Ecto neural progenitor cell (in vitro differentiated cells): ENCODE measurements at regions not wholly inside any gene's neighbourhood (a gene's known extent, or its start where the extent isn't known, plus 50 kb on each side); places are given as distances from the start of the nearest gene placed in this dataset.

Experiments
- DNase-seq: peaks from one replicate; pipeline ENCODE4 v3.0.0-alpha.2; 2018; ENCODE audit warnings: low spot score

DNA sequence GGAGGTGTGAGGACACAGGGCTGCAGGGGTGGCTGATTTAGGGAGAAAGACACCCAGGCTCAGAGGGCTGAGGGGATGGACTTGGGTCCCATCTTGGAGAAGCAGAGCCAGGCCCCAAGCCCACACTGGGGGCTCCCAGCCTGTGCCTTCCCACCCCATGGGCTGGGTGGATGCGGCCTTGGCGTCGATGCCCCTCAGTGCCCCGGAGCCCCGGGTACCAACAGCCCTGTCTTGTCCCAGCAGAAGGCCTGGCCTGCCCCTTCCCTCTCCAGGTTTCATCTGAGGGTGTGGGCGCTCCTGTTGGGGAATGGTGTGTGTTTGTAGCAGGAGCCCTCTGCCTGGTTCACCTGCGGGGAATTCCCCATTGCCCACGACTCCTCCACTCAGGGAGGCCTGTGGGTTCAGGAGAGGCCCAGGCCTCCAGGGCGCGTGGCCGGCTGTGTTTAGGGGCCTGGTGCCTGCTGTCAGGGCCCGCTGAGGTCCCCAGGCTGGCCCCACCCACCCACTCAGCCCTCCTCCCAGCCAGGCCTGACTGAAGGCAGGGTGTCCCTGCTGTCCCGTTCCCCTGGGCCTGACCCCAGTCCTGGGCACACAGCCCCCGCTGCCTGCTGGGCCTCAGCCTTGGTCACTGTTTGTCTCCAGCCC lies 51.1 kb upstream of the BEGAIN start:
- no peak for DNase-seq

DNA sequence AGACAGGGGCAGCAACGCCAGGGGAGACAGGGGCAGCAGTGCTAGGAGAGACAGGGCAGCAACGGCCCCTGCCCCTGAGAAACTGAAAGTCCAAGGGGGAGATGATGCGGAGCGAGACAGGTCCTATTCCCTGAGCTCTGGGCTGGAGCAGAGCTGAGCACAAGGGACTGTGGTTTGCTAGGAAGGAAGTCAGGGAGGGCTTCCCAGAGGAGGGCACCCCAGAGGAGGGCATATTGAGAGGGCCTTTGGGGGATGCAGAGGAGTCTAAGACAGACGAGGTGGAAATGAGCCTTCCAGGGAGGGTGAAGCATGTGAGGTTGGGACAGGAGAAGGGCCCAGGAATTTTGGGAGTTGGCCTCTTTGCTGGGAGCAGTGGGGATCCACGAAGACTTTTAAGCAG lies 52.1 kb upstream of the BEGAIN start:
- DNase-seq = no peak

DNA sequence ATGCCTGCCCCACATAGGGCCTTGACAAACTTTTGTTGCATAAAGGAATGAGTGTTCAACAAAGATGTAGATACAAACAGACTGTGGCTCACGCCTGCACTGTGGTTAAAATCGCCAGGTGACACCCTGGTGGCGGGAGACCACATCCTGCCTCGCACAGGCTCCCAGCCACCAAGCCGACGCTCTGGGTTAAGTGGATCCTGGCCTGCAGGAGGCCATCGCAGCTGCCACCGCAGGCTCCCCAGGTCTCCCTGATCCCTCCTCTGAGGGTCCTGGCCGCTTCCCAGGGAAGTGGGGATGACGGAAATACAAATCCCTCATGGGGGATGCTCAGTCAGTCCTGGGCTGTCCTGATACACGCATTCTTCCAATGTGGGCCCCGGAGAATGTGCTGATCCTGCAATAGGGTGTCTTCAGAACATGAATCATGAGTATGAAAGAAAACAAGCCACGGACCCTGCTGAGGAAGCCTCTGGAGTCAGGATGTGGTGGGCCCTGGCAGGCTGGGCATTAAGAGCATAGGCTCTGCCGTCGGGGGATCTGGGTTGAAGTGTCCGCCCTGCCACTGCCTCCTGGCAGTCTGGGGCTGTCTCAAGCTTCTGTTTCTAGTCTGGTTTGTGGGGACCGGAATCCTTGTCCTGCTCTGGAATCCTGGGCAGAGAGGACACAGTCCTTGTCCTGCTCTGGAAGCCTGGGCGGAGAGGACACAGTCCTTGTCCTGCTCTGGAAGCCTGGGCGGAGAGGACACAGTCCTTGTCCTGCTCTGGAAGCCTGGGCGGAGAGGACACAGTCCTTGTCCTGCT lies 53.5 kb upstream of the BEGAIN start:
- no peak for DNase-seq

DNA sequence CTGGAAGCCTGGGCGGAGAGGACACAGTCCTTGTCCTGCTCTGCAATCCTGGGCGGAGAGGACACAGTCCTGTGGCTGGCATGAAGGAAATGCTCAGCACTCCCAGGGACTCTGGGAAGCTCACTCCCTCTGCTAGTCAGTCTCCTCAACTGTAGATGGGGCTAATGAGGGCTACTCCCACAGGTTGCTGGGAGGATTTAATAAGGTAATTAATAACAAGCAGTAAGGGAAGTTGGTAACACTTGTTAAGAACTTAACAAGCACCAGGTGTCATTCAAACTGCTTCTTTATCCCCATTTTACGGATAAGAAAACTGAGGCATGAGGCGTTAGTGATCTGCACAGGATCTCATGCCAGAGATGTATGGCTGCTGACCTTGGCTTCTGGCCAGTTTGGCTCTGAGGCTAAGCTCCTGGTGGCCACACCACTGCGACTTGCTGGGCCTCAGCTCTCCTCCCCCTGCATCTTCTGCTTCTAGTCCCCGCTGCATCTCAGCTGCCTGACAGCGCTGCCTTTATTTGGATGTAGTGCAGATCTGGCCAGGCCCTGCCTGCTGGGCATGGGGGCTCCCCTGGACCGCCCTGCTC lies 54.1 kb upstream of the BEGAIN start:
- no peak for DNase-seq

DNA sequence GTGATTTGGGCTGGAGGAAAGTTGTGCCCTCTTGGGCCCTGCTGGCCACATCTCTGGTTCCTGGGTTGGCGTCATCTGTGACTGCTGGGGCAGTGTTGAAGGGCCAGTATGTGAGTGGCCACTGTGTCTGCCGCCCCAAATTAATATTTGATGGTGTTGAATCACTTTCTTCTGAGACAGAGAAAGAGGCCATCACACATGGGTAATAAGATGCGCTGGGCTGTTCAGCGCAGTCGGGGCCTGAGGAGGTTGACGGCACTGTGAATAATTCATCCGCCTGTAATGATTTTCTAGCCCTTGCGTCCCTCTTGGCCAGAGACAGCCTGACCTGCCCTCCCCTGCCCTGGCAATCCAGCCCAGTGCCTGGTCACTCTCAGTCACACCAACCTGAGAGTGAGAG lies 56.2 kb upstream of the BEGAIN start:
- no peak for DNase-seq

DNA sequence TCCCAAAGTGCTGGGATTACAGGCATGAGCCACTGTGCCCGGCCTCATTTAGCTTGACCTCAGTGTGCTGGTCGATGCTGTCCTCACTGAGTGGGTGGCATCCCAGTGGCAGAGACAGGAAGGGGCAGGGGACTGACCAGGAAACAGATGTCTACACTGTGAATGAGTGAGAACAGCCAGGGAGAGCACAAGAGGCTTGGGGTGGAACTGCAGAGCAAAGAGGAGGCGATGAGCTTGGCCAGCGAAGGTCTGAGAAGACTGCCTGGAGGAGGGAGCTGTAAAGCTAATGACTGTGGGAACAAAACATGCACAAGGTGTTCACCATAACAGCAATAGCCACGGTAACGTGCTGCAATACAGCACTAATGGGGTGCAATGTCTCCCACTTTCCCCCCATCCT lies 57.2 kb upstream of the BEGAIN start:
- no peak for DNase-seq

DNA sequence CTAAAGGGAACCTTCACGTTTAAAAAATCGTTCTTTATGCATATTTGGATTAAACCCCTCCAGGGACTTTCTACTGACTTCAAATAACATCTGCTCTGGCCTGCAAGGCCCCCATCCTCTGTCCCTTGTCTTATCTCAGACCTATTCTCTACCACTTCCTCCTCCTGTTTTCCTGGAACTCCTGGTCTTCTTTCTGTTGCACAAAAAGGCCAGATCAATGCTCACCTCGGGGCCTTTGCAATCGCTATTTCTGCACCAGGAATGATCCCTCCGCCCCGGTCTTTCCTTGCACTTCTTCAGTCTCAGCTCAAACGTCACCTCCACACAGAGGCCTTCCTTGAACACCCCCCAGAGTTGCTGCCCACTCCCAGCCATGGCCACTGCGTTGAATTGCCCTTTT lies 57.6 kb upstream of the BEGAIN start:
- DNase-seq = no peak

DNA sequence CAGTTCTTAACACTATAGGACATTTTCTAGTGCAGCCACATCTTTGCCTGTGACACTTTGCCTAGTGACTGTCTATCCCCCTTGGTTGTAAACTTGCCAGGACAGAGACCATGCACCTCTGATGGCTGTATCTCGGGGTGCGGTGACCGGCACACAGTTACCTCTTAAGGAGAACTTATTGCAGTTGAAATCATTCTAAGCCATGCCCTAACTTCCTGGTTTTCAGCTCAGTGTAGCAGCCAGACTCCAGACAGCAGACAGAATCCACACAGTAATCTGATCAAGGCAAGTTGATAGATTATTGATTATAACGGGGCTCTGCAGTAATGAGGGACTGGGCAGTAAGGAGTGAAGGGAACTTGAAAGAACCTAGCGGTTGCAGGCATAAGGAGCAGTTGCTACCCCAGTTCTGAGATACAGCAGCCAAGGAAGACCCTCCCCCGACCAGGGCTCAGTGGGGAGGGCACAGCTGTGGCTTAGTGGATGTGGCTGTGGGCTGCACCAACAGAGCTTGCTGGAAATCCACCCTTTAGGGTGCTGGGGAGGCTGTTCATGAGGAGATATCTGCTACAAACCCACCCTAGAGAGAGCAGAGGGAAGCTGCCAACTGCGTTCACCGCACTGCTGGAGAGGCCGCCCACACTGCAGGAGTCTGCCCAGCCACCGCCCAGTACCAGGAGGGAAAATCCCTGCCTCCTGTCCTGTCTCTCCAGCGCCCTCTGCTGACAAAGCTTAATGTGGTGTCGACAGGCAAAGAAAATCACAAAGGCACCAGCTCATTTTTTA lies 58.2 kb upstream of the BEGAIN start:
- peak; percentile 91 for DNase-seq

DNA sequence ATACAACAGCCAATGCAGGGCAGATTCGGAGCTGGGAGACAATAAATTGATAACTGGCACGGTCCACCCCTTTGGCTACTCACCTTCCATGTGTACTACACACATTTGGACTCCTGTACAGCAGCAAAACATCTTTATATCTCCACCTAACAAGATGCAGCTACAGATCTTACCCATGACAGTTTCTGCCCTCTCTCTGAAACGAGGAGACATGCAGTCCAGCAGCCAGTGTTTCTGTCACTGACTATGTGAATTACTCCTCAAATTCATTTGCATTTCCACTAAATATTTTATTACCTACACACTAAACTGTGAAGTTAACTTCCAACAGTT lies 58.7 kb upstream of the BEGAIN start:
- no peak for DNase-seq

DNA sequence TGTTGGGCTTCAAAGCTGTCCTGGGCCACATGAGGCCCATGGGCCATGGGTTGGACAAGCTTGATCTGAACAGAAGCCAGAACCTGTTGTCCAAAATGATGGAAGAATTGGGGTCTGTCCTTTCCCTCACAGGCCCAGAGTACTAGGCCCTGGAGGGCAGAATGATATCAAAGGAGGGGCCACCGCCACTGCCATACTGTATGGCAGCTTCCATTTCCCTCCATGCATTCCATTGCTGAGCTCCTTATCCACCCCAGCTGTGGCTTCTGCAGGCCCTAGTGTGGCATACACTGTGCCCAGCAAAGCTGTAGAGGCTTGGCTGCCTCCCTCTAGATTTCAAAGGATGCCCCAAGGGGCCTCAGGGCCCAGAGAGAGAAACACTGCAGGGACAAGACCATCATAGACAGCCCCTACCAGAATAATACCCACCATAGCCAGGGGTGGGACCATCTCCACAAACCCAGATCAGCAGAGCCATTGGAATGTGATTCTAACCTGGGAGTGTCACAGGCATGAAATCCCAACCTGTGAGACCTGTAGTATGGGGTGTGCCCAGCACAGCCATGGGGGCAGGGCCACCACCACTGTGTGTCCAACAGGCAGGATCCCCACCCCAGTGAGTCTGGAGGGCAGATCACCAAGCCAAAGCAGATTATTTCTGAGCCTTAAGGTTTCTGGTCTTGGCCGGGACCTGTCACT lies 61.4 kb upstream of the BEGAIN start:
- DNase-seq = no peak

DNA sequence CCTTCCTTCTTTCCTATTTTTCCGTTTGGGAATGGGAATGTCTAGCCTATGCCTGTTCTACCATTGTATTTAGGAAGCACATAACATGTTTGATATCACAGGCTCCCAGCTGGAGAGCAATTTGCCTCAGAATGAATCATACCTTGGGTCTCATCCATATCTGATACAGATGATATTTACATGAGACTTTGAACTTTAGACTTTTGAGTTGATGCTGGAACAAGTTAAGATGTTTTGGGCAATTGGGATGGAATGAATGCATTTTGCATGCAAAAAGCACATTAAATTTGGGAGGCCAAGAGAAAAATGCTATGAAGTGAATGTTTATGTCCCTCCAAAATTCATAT lies 61.9 kb upstream of the BEGAIN start:
- no peak for DNase-seq

DNA sequence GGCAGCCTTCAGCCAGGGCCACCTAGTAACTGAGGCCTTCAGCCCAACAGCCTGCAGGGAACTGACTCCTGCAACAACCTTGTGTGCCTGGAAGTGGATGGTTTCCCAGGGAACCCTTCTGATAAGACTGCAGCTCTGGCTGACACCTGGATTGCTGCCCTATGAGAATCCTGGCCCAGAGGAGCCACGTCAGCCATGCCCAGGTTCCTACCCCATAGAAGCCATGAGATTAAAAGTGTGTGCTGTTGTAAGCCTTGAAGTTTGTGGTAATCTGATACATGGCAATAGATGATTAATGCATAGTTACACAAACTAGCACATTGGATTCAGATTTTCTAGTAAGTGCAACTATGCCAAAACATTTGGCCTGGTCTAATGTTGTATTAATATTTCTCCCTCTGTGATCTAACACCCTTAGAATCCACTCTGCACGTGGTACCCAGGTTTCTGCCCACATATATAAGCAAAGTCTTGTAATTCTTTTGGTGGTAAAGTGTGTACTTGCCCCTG lies 64.8 kb upstream of the BEGAIN start:
- no peak for DNase-seq

DNA sequence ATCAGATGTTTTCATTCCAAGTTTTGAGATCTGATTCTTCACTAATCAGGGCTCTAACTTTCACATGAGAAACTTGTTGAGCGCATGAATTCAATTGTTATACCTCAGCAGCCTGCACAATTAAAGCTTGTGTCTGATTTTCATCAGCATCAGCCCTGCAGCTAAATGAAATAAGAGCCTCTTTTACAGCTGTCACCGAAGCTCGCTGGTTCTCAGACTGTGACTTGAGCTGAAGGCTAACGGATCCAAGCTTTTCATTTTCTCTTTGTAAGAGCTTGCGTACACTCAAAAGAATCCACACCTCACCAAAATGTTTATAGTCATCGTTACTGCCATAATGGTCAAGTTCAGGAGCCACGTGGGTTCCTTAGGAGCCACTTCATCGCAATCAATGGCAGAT lies 65.5 kb upstream of the BEGAIN start:
- DNase-seq = no peak

DNA sequence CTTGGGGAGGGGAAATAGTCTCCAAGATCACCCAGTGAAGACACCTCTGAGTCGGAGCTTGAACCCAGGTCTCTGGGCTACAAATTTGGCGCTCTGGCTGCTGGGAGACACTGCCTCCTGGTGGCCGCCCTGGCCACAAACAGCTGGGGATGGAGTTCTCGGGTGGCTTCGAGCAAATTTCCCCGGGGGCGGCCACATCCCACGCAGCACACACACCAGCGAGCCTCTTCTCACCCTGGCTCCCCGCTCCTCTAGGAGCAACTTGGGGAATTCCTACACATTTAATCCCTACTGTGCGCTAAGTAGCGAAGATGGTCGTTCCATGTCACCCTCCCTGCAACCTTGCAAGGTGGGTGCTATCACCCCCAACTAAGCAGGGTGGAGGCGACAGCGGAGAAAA lies 66.2 kb upstream of the BEGAIN start:
- peak; percentile 68 for DNase-seq

DNA sequence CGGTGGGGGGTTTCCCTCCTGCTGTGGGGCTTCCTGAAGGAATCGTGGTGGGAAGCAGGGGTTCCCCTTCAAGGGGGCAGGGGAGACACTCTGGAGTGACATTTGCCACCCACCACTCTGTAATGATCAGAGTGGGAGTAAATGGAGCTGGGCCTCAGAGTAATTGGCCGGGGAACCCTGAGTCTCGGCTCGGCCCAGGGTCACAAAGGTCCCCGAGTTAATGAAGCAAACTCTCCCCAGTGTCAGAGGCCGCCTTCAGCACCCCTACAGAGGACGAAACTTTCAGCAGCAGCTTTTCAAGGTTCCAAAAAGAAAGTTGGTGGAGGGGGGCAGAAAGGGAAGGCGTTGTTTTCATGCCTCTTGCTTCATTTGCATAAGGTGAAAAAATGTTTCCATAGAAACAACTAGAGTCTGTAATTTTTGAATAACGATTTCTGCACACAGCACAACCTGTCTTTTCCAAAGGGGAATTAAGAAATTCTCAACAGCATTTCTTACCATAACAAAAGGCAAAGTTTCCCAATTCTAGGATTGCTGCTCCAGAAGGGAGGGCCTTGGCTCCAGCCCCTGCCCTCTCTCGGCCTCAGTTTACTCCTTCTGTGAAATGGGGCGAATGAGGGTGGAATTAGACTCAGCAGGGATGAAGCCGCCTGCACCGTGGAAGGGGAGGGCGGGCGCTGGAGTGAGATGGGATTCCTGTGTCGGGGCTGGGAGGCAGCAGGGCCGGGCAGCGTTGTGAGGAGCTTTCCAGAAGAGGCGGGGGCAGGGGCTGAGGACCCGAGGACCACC lies 67.0 kb upstream of the BEGAIN start:
- DNase-seq = no peak

DNA sequence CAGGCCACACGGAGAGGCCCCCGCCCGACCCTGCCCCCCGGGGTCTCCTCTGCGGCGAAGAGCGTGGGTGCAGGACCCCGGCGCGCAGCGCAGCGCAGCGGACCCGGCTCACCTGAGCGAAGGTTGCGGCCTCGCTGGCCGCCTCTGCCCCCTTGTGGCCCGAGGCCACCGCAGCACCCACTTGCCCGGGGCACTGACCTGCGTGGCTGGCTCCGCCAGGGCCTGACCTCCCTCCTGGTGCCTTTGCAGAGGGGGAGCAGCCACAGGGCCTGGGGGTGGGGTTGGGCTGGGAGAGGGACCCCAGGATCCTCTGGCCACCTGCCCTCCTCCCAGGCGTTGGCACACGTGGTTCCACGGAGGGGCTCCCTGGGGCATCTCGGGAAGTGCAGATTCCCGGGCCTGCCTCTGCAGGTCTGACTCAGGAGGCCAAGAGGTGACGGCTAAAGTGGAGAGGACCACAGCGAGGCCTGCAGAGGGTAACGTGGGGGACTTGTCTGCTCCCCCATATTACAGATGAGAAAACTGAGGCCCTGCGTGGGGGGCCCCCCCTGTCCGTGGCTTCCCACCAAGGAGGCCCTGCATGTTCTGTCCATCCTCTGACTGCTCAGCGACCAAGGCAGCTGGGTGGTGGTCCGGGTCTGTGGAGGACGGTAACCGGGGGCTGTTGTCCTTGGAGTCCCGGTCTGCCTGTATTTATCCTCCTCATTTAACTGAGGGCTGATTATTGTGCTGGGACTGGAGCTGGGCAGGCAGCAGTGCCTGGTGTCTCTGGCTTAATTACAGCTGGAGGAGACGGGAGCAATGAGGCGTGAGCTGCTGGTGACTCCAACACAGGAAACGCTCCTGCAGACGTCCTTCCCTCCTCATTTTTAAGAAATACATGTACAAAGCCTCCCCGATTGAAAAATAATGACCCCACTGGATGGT lies 67.9 kb upstream of the BEGAIN start:
- DNase-seq = peak; percentile 79

DNA sequence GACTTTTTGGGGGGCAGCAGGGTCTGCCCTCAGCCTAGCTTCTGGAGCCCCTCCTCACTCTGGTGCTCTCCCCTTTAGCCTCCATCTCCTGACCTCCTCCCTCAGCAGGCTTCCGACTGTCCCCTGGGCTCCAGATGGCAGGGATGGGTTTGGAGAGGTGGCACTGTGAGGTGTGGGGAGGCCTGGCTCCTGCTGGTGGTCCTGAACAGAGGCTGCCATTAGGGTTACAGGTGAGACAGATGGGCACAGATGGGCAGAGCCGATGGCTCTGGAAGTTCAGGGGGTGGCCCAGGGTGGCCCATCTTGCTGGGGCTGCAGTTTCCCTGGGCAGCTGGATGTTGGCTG lies 68.5 kb upstream of the BEGAIN start:
- no peak for DNase-seq

DNA sequence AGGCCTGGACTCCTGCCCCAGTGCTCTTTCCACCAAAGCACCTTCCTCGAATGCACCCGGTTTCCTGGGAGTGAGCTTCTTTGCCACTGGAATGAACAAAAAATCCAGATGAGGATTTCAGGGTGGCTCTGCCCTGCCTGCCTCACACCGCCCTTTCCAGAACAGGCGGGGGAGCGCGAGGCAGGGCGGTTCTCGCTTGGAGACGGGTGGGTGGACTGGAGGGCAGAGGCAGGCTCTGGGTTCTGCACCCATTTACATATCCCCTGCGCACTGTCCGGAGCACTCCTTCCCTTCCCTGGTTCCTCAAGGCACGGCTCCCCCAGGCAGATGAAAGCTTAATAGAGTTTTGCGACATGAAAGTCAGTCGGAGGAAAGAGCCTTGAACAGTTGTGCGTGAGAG lies 69.7 kb upstream of the DLK1 start:
- DNase-seq = no peak

DNA sequence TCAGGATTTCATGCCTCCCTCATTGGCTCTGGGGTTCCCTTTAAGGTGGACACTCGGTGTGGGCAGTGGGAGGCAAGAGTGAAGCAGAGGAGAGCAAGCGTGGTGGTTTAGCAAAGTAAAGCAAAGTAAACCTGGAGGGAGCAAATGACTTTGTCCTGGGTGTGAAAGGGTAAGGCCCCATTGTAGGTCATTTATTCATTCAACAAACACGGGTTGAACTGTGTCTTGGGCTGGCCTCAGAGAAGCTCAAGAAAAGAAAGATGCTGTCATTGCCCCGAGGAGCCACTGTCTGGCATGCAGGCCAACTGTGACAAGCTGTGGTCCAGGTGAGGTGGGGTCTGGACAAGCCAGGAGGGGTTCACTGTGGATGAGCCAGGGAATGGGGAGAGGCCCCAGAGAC lies 68.9 kb upstream of the DLK1 start:
- no peak for DNase-seq

DNA sequence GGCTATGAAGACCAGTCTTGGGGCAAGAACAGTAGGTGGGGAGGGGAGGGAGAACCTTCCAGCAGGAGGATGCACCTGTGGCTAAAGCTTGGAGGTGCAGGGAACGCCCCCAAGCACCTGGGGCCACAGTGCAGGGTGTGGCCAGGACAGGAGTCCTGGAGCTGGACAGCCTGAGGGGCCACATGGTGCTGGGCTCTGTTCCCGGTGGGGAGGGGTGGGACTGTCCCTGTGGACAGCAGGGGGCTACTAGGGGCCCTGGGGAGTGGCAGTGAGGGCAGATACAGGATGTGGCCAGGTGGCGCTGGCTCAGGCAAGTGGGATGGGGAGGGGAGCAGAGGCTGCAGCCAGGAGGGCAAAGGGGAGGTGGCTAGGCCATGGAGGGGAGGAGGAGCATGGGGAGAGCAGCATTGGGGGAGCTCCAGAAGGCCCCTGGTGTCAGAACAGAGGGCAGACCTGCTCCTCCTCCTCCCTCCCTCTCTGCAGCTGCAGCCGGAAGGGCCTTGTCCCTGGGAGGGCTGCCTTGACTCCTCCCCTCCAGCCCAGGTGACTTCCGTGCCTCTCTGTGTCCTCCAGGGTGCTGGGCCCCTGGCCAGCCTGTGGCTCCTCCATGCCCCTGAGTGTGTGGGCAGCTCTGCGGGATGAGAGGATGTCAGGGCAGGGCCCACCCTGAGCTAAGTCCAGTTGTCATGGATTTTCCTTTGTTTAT lies 68.4 kb upstream of the DLK1 start:
- DNase-seq = no peak
